A673 (cell line): ENCODE measurements at regions not wholly inside any gene's neighbourhood (a gene's known extent, or its start where the extent isn't known, plus 50 kb on each side); places are given as distances from the start of the nearest gene placed in this dataset.

Source experiments
- BruUV-seq: library from RNA; stranded (reverse); fragments of 400-500 nt; replicated peaks from 2 replicates; lab custom pipeline; 2021; lab: Mats Ljungman, UMichigan
- CTCF ChIA-PET: fragments of 300-600 bp; sonication (Branson Sonifier 250); formaldehyde crosslinking; loops from one replicate; lab custom pipeline; 2022; ENCODE audit warnings: antibody characterized with exemption; lab: Charles Lee
- POLR2A ChIA-PET: fragments of 300-600 bp; sonication (Branson Sonifier 250); formaldehyde crosslinking; loops from one replicate; lab custom pipeline; 2022; ENCODE audit warnings: antibody characterized with exemption; ENCODE audit not compliant: low non-redundant PET; lab: Charles Lee
- DNase-seq: peaks from one replicate; pipeline ENCODE4 v3.0.0-alpha.2; 2015; ENCODE audit warnings: low spot score
- H3K27ac ChIP-seq: fragments of 200-600 bp; sonication (generic); 2 replicates; pipeline ENCODE4 v1.5.1; 2016; ENCODE audit warnings: mixed run types, low read depth, mild to moderate bottlenecking, mixed read lengths, antibody characterized with exemption, low read length; ENCODE audit not compliant: poor library complexity, severe bottlenecking
- H3K27me3 ChIP-seq: fragments of 200-600 bp; sonication (generic); replicated peaks from 2 replicates; pipeline ENCODE4 v1.6.1; 2017; ENCODE audit warnings: mixed run types, low read depth, mild to moderate bottlenecking, mixed read lengths, antibody characterized with exemption, low read length; ENCODE audit not compliant: insufficient read depth, poor library complexity
- H3K36me3 ChIP-seq: fragments of 200-600 bp; sonication (generic); 2 replicates; pipeline ENCODE4 v1.6.1; 2016; ENCODE audit warnings: mixed run types, mild to moderate bottlenecking, mixed read lengths, antibody characterized with exemption, low read length; ENCODE audit not compliant: insufficient read depth, poor library complexity, severe bottlenecking
- H3K4me1 ChIP-seq: fragments of 200-600 bp; sonication (generic); 2 replicates; pipeline ENCODE4 v1.6.1; 2017; ENCODE audit warnings: mixed run types, mild to moderate bottlenecking, mixed read lengths, antibody characterized with exemption, low read length; ENCODE audit not compliant: insufficient read depth, poor library complexity, severe bottlenecking
- H3K4me3 ChIP-seq: fragments of 200-600 bp; sonication (generic); 2 replicates; pipeline ENCODE4 v1.5.1; 2016; ENCODE audit warnings: low read depth, mixed run types, mild to moderate bottlenecking, mixed read lengths, low read length; ENCODE audit not compliant: poor library complexity, severe bottlenecking
- H3K9me3 ChIP-seq: fragments of 200-600 bp; sonication (generic); 2 replicates; pipeline ENCODE4 v1.6.1; 2016; ENCODE audit warnings: mixed run types, low read depth, mild to moderate bottlenecking, mixed read lengths, antibody characterized with exemption, low read length; ENCODE audit not compliant: poor library complexity, severe bottlenecking
- EZH2 ChIP-seq: fragments of 200-600 bp; sonication (generic); IDR thresholded peaks from 2 replicates; pipeline ENCODE4 v1.6.1; 2017; ENCODE audit warnings: borderline replicate concordance, low read depth, mild to moderate bottlenecking, mixed read lengths, antibody characterized with exemption, low read length; ENCODE audit not compliant: poor library complexity, severe bottlenecking
- intact Hi-C: fragments of 100-400 bp; cut with micrococcal nuclease; formaldehyde crosslinking; loops from one replicate; pipeline ENCODE4 v1.10.0; 2022; ENCODE audit not compliant: unreplicated experiment
- TF ChIP-seq, protein P1 (sequence below): fragments of 300-800, 200-600 bp; sonication (generic); conservative IDR thresholded peaks from 2 replicates; pipeline ENCODE4 v1.5.1; 2017; ENCODE audit warnings: low read depth, mild to moderate bottlenecking, antibody characterized with exemption, low read length, moderate library complexity, mixed read lengths

GRCh38 chr6:63121166-63121565 is 90.1 kb upstream of the FKBP1C start:
- ChIA-PET POLR2A (no interaction called here), CTCF (no interaction called here)
- no TSS peak for BruUV-seq
- Histone ChIP-seq H3K9me3 (no peaks in the 10 kb centered on the region), H3K4me1 (no peaks in the 10 kb centered on the region), H3K27me3 (no peaks in the 10 kb centered on the region), H3K4me3 (no peak overlapping the region), H3K36me3 (no peaks in the 10 kb centered on the region), H3K27ac (no peak overlapping the region)
- TF ChIP-seq EZH2, result no peak
- TF ChIP-seq, protein P1, sequence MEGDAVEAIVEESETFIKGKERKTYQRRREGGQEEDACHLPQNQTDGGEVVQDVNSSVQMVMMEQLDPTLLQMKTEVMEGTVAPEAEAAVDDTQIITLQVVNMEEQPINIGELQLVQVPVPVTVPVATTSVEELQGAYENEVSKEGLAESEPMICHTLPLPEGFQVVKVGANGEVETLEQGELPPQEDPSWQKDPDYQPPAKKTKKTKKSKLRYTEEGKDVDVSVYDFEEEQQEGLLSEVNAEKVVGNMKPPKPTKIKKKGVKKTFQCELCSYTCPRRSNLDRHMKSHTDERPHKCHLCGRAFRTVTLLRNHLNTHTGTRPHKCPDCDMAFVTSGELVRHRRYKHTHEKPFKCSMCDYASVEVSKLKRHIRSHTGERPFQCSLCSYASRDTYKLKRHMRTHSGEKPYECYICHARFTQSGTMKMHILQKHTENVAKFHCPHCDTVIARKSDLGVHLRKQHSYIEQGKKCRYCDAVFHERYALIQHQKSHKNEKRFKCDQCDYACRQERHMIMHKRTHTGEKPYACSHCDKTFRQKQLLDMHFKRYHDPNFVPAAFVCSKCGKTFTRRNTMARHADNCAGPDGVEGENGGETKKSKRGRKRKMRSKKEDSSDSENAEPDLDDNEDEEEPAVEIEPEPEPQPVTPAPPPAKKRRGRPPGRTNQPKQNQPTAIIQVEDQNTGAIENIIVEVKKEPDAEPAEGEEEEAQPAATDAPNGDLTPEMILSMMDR, result no peak
- intact Hi-C loops, result no loop called here
- DNase-seq, result no peak

GRCh38 chr6:63140114-63140513 is 71.2 kb upstream of the FKBP1C start:
- H3K27ac ChIP-seq, result no peak overlapping the region
- POLR2A ChIA-PET, result no interaction called here
- H3K4me3 ChIP-seq, result no peak overlapping the region
- no peak for DNase-seq
- TF ChIP-seq EZH2, result no peak
- TF ChIP-seq, protein P1, result no peak
- intact Hi-C loops, result no loop called here
- no TSS peak for BruUV-seq
- CTCF ChIA-PET, result no interaction called here
- no peaks in the 10 kb centered on the region for H3K4me1 ChIP-seq
- no peaks in the 10 kb centered on the region for H3K9me3 ChIP-seq
- no peaks in the 10 kb centered on the region for H3K36me3 ChIP-seq
- no peaks in the 10 kb centered on the region for H3K27me3 ChIP-seq

- ChIA-PET CTCF (no interaction called here), POLR2A (no interaction called here)
Observed at GRCh38 chr6:63140692-63141318, 70.5 kb upstream of the FKBP1C start.

More at GRCh38 chr6:63140692-63141318, 70.5 kb upstream of the FKBP1C start:
- no peak for TF ChIP-seq EZH2
- TF ChIP-seq, protein P1, result no peak
- Histone ChIP-seq H3K9me3 (no peaks in the 10 kb centered on the region), H3K4me1 (no peaks in the 10 kb centered on the region), H3K27me3 (no peaks in the 10 kb centered on the region), H3K36me3 (no peaks in the 10 kb centered on the region), H3K4me3 (no peak overlapping the region), H3K27ac (no peak overlapping the region)
- DNase-seq, result no peak
- BruUV-seq, result no TSS peak
- intact Hi-C loops, result no loop called here
